ENCODE measurements at regions not wholly inside any gene's neighbourhood (a gene's known extent, or its start where the extent isn't known, plus 50 kb on each side); places are given as distances from the start of the nearest gene placed in this dataset.

DNA sequence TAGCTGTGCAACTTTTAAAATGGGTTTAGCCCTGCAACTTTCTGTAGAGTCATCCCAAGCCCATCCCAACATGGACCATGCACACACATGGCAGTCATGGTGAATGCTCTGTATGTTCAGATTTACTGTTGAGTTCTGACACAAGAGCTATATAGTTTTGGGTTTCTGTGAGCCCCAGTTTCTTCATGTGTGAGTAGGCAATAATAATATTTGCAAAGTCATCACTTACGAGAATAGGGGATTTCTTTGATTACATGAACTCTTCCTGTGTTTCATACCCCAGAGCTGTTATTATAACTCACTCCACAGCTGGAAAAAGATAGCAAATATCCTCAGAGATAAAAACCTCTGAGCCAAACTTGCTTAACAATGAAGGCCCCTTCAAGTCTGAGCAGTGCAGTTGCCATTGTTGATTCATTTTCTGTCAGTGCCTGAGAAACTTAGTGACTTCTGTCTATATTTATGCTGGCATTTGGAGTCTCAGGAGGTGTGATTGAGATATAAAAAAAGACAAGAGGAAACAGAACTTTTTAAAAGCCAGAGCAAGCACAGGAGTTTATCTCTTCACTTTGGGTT lies 767.9 kb upstream of the API5 start:
- DNase-seq (ENCODE audit: low read depth) = no peak
- no peak for TF ChIP-seq CTCF (conservative IDR thresholded peaks at IDR 0.05; ENCODE audit: low read depth, low read length)
- no peak overlapping the region for H3K4me3 ChIP-seq (ENCODE audit: low read depth, low read length)

DNA sequence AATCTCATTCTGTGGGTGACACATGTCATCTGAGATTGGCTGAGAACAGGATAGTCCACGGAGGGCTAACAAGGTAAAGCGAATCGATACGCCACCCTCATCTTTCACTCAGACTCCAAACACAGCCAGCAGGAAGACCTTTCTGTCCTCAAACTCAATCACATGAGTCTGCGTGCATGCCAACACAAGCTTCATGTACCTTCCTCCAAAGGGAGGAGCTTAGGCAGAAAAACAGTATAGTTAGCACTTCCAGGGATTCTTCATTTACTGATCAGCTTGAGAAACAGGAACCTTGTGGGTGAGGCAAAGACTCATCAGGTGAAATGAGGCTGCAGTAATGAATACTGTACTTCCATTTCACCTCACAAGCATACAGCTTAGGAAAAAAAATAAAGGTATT lies 767.1 kb upstream of the API5 start:
- no peak for DNase-seq (ENCODE audit: low read depth)
- H3K4me3 ChIP-seq (ENCODE audit: low read depth, low read length) = no peak overlapping the region
- TF ChIP-seq CTCF (conservative IDR thresholded peaks at IDR 0.05; ENCODE audit: low read depth, low read length) = no peak

- no peak for TF ChIP-seq CTCF (conservative IDR thresholded peaks at IDR 0.05; ENCODE audit: low read depth, low read length)
- no peak overlapping the region for H3K4me3 ChIP-seq (ENCODE audit: low read depth, low read length)
- DNase-seq (ENCODE audit: low read depth) = no peak
Measured at GRCh38 chr11:42545954-42546353, 765.8 kb upstream of the API5 start.

- H3K4me3 ChIP-seq (ENCODE audit: low read depth, low read length) = no peak overlapping the region
- no peak for DNase-seq (ENCODE audit: low read depth)
- TF ChIP-seq CTCF (conservative IDR thresholded peaks at IDR 0.05; ENCODE audit: low read depth, low read length) = no peak
Measured at GRCh38 chr11:42552786-42553185, 759.0 kb upstream of the API5 start.

DNA sequence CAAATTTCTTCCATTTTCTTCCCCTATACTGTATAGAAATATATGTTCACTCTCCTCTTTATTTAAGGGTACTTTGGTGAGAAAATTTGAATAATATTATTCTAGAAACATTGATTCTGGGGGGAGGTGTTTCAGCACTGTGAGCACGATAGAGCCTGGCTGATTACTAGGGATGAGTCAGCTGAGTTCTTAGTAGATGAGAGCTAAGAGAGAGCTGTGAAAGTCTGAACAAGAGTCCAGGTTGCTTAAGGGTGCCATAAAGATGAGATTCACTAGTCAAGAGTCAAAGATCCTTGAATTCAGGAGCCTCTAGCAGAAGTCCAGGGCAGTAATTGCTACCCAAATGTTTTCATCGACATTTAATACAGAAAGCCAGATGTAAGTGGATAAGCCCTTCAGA lies 756.6 kb upstream of the API5 start:
- no peak for DNase-seq (ENCODE audit: low read depth)
- H3K4me3 ChIP-seq (ENCODE audit: low read depth, low read length) = no peak overlapping the region
- no peak for TF ChIP-seq CTCF (conservative IDR thresholded peaks at IDR 0.05; ENCODE audit: low read depth, low read length)

GRCh38 chr11:42571131-42571877 lies 740.5 kb upstream of the API5 start:
- no peak for DNase-seq (ENCODE audit: low read depth)
- no peak overlapping the region for H3K4me3 ChIP-seq (ENCODE audit: low read depth, low read length)
- TF ChIP-seq CTCF (conservative IDR thresholded peaks at IDR 0.05; ENCODE audit: low read depth, low read length) = no peak
